ENCODE measurements at regions not wholly inside any gene's neighbourhood (a gene's known extent, or its start where the extent isn't known, plus 50 kb on each side); places are given as distances from the start of the nearest gene placed in this dataset.

DNA sequence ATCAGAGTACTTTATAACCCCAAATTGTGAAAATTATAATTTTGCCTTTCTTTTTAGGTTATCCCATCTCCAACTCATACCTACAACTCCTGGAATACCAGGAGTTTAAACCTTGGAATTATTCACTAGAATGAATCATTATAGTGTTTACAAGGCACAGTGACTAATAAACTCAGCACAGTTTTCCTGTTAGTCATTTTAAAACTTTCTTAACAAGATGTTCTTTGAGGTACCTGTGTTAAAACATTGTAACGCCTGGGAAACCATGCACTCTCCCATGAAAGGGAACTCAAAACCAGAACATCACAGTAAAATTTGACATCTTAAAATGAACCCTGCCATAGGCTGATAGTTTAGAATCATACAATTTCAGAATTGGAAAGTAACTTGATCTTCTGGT lies 132.4 kb upstream of the OSTN start:
- Histone ChIP-seq H3K4me3 (no peak overlapping the region), H3K36me3 (no peaks in the 10 kb centered on the region), H3K4me1 (no peaks in the 10 kb centered on the region), H3K27me3 (no peaks in the 10 kb centered on the region), H3K9me3 (no peaks in the 10 kb centered on the region), H3K27ac (no peak overlapping the region)
- intact Hi-C loops (cut with DNase I) = no loop called here
- no peak for ATAC-seq
- DNase-seq = no peak
- TF ChIP-seq CTCF (IDR thresholded peaks at IDR 0.05) = no peak

DNA sequence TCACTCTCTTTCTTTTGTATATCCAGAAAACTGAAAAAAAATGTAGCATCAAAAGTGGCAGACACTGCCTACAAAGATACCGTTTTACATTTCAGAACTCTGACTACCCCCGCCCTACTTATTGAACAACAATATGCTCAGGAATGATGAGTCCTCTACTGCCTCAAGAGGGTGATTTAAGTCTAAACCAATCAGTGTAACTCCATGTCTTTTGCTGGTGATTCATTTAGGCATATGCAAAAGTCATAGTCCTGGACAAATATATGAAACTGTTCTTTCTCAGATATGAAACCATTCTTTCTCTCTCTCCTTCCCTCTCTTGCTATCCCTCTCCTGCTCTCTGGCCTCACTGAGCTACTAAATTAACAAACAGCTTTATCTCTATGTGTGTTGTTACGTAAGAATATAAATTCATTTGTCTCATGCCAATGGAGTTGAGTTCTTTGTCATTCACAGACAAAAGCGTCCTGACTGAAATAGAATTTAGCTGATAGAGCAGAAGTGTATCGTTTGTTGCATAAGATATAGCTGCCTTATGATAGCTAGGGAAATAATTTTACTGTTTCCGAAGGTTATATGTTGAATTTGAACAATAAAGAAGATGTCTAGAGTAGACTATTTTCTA lies 133.7 kb upstream of the OSTN start:
- Histone ChIP-seq H3K27ac (no peak overlapping the region), H3K4me3 (no peak overlapping the region)
- intact Hi-C loops (cut with DNase I) = no loop called here

GRCh38 chr3:191051037-191051436 lies 148.0 kb upstream of the OSTN start:
- no peak overlapping the region for H3K4me3 ChIP-seq
- no peaks in the 10 kb centered on the region for H3K36me3 ChIP-seq
- intact Hi-C loops (cut with DNase I) = loop anchor here in 1 of 2 donors (10.0 kb wide), 1 partner anchor 166 kb away; no protein-coding TSS in a partner anchor
- peak in 2 of 4 donors; percentile 11 to 21 for DNase-seq
- no peaks in the 10 kb centered on the region for H3K27me3 ChIP-seq
- H3K9me3 ChIP-seq = no peaks in the 10 kb centered on the region
- no peak for ATAC-seq
- TF ChIP-seq CTCF (IDR thresholded peaks at IDR 0.05) = peak; percentile 8 to 42
- no peaks in the 10 kb centered on the region for H3K4me1 ChIP-seq
- no peak overlapping the region for H3K27ac ChIP-seq

More for the DNA sequence above, 133.7 kb upstream of the OSTN start:
- H3K9me3 ChIP-seq = no peaks in the 10 kb centered on the region
- H3K27me3 ChIP-seq = no peaks in the 10 kb centered on the region
- no peaks in the 10 kb centered on the region for H3K36me3 ChIP-seq
- H3K4me1 ChIP-seq = no peaks in the 10 kb centered on the region
- no peak for DNase-seq
- ATAC-seq = no peak
- TF ChIP-seq CTCF (IDR thresholded peaks at IDR 0.05) = no peak

DNA sequence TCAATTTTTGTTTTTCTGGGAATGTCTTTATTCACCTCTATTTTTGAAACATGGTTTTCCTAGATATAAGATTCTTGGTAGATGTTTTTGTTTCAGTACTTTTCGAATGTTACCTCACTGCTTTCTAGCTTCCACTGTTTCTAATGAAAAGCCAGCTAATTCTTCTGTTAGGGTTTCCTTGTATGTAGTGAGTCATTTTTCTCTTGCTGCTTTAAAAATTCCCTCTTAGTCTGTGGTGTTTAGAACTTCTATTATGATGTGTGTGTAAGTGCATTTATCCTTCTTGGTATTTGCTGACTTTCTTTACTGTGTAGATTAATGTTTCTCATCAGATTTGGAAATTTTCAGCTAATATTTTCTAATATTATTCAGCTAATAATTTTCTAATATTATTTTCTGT lies 151.1 kb upstream of the OSTN start:
- H3K9me3 ChIP-seq = no peaks in the 10 kb centered on the region
- no peaks in the 10 kb centered on the region for H3K36me3 ChIP-seq
- no peak for TF ChIP-seq CTCF (IDR thresholded peaks at IDR 0.05)
- DNase-seq (no peak), ATAC-seq (no peak)
- H3K27me3 ChIP-seq = no peaks in the 10 kb centered on the region
- H3K27ac ChIP-seq = no peak overlapping the region
- no peaks in the 10 kb centered on the region for H3K4me1 ChIP-seq
- intact Hi-C loops (cut with DNase I) = no loop called here
- H3K4me3 ChIP-seq = no peak overlapping the region

DNA sequence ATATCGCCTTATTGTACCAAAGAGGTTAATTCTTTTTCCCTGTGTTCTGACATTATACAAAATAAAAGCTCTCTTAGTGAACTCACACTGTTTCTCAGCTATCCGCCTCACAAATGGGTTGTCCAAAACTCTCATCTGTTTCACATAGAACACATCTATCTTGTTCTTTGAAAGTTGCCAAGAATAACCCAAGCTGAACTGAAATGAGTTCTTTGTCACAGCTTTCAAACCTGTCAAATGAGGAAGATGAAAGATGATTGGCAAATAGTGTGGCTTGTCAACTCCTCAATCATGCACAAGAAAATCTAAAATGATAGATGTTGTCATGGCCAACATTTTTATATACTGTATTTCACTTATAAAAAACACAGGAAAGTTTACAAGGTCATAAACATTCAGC lies 168.1 kb upstream of the OSTN start:
- TF ChIP-seq CTCF (IDR thresholded peaks at IDR 0.05) = no peak
- DNase-seq (no peak), ATAC-seq (no peak)
- Histone ChIP-seq H3K9me3 (no peaks in the 10 kb centered on the region), H3K36me3 (no peaks in the 10 kb centered on the region), H3K27ac (no peak overlapping the region), H3K27me3 (no peaks in the 10 kb centered on the region), H3K4me1 (no peaks in the 10 kb centered on the region), H3K4me3 (no peak overlapping the region)
- intact Hi-C loops (cut with DNase I) = no loop called here
